Endothelial cell (in vitro differentiated cells): ENCODE measurements at regions not wholly inside any gene's neighbourhood (a gene's known extent, or its start where the extent isn't known, plus 50 kb on each side); places are given as distances from the start of the nearest gene placed in this dataset.

Experiments
- DNase-seq: peaks from one replicate; pipeline ENCODE4 v3.0.0; 2021; ENCODE audit warnings: low spot score
- H3K27ac Mint-ChIP-seq: one replicate; pipeline ENCODE4 v1.8.0; 2021; ENCODE audit warnings: mixed read lengths, inconsistent platforms; ENCODE audit not compliant: unreplicated experiment
- H3K27me3 Mint-ChIP-seq: one replicate; pipeline ENCODE4 v1.8.0; 2021; ENCODE audit warnings: mild to moderate bottlenecking, moderate library complexity, mixed read lengths, inconsistent platforms; ENCODE audit not compliant: unreplicated experiment
- H3K36me3 Mint-ChIP-seq: one replicate; pipeline ENCODE4 v1.8.0; 2021; ENCODE audit warnings: mild to moderate bottlenecking, low read depth, mixed read lengths, inconsistent platforms; ENCODE audit not compliant: unreplicated experiment
- H3K4me1 Mint-ChIP-seq: one replicate; pipeline ENCODE4 v1.8.0; 2021; ENCODE audit warnings: mild to moderate bottlenecking, mixed read lengths, inconsistent platforms; ENCODE audit not compliant: unreplicated experiment
- H3K4me3 Mint-ChIP-seq: one replicate; pipeline ENCODE4 v1.8.0; 2021; ENCODE audit warnings: mild to moderate bottlenecking, mixed read lengths, inconsistent platforms; ENCODE audit not compliant: unreplicated experiment
- H3K9me3 Mint-ChIP-seq: one replicate; pipeline ENCODE4 v1.8.0; 2021; ENCODE audit warnings: mixed read lengths, inconsistent platforms; ENCODE audit not compliant: unreplicated experiment
- TF ChIP-seq, protein P1 (sequence below): fragments of 200-600 bp; sonication (generic); IDR thresholded peaks from one replicate; pipeline ENCODE4 v1.5.0; 2021; ENCODE audit warnings: antibody characterized with exemption; ENCODE audit not compliant: unreplicated experiment

DNA sequence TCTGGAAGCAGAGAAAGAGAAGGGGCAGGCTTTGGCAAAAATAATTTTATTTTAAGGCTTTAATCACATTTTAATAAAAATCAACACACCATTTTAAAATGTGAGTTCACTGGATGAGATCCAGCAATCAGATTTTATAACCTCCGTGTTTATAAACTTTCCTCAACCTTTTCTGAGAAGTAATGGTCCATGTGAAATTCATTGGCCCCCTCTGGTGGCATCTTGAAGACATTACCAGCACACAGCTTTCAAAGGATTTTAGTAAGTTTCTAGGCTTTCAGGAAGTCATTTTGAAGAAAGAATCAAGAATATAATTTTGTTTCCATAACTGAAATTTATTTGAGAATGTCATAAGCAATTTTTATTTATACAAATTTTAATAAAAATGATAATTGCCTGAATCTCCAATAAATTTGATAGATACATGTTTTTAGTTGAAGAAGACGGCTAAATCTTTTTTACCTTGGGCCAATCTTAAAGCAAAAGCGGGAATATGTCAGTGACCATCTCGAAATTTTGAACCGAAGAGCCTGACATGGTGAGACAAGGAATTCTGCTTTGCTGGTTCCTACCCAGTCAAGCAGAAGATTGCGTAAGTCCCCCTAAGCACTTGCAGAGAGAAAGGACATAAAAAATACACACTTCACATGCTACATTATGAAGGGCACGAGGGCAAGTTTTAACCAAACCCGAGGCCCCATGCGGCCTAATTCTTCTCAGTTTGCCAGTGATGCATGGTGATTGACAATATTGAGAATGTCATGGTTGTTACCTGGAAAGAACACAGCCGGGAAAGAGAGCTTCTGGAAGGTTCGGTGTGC is 128.4 kb upstream of the CBLN2 start:
- H3K27ac Mint-ChIP-seq, result no peak overlapping the region
- no peaks in the 10 kb centered on the region for H3K9me3 Mint-ChIP-seq
- H3K4me1 Mint-ChIP-seq, result no peaks in the 10 kb centered on the region
- H3K27me3 Mint-ChIP-seq, result no peaks in the 10 kb centered on the region
- H3K36me3 Mint-ChIP-seq, result no peaks in the 10 kb centered on the region
- TF ChIP-seq, protein P1, sequence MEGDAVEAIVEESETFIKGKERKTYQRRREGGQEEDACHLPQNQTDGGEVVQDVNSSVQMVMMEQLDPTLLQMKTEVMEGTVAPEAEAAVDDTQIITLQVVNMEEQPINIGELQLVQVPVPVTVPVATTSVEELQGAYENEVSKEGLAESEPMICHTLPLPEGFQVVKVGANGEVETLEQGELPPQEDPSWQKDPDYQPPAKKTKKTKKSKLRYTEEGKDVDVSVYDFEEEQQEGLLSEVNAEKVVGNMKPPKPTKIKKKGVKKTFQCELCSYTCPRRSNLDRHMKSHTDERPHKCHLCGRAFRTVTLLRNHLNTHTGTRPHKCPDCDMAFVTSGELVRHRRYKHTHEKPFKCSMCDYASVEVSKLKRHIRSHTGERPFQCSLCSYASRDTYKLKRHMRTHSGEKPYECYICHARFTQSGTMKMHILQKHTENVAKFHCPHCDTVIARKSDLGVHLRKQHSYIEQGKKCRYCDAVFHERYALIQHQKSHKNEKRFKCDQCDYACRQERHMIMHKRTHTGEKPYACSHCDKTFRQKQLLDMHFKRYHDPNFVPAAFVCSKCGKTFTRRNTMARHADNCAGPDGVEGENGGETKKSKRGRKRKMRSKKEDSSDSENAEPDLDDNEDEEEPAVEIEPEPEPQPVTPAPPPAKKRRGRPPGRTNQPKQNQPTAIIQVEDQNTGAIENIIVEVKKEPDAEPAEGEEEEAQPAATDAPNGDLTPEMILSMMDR, result peak; percentile 87
- H3K4me3 Mint-ChIP-seq, result no peak overlapping the region
- peak; percentile 16 for DNase-seq

DNA sequence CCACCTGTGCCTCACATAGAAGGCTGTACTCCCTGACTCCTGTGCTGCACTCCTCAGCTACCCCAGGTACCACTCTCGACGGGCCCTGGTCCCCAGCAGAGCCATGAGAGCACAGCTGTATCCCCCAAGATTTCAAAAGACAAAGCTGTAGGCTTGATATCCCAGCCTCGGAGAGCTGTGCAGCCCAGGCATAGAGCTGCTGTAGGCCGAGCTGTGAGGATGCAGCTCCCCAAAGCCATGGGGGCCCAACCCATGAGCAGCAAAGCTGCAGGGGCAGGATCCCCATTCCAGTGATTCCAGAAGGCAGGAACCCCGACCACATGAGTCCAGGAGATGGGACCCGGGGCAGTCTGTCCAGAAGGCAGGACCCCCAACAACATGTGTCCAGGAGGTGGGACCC is 123.8 kb upstream of the CBLN2 start:
- no peak overlapping the region for H3K27ac Mint-ChIP-seq

DNA sequence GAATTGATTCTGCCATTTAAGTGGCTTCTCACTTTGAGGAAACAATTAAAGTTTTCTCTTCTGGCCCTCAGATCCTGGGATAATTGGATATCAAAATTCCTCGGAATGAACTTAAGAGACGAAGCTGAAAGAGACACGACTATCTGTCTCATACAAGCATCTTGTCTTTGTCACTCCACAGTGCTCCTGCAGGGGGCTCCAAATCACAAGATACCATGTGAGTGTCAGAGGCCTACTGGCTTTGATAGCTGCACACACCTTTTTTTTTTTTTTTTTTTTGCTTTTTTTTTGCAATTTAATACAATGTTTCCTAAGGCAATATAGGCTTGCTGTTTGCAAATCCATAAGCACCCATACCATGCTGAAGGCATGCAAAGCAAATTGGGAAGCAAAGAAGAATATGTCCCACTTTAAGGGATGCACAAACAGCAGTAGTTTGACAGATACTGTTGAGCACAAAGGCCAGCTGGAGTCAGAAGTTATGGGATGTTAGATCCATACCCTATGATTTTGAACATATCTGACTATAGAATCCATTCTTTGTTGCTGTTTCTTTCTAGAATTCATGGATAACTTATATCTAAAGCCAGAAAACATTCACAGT is 109.0 kb upstream of the CBLN2 start:
- Mint-ChIP-seq H3K4me1 (no peaks in the 10 kb centered on the region), H3K4me3 (no peak overlapping the region), H3K9me3 (no peaks in the 10 kb centered on the region), H3K27me3 (no peaks in the 10 kb centered on the region), H3K27ac (no peak overlapping the region), H3K36me3 (no peaks in the 10 kb centered on the region)
- TF ChIP-seq, protein P1, result peak; percentile 49
- DNase-seq, result peak; percentile 69

More for the DNA sequence above, 123.8 kb upstream of the CBLN2 start:
- no peak overlapping the region for H3K4me3 Mint-ChIP-seq
- no peaks in the 10 kb centered on the region for H3K9me3 Mint-ChIP-seq
- no peaks in the 10 kb centered on the region for H3K27me3 Mint-ChIP-seq
- no peaks in the 10 kb centered on the region for H3K4me1 Mint-ChIP-seq
- no peak for DNase-seq
- TF ChIP-seq, protein P1, result no peak
- no peaks in the 10 kb centered on the region for H3K36me3 Mint-ChIP-seq

GRCh38 chr18:72651033-72651432 is 106.9 kb upstream of the CBLN2 start:
- H3K4me3 Mint-ChIP-seq, result no peak overlapping the region
- no peaks in the 10 kb centered on the region for H3K4me1 Mint-ChIP-seq
- TF ChIP-seq, protein P1, result no peak
- H3K27me3 Mint-ChIP-seq, result no peaks in the 10 kb centered on the region
- no peaks in the 10 kb centered on the region for H3K36me3 Mint-ChIP-seq
- no peak overlapping the region for H3K27ac Mint-ChIP-seq
- no peak for DNase-seq
- no peaks in the 10 kb centered on the region for H3K9me3 Mint-ChIP-seq

- TF ChIP-seq, protein P1, result no peak
- no peak overlapping the region for H3K4me3 Mint-ChIP-seq
- DNase-seq, result no peak
- no peaks in the 10 kb centered on the region for H3K4me1 Mint-ChIP-seq
- no peaks in the 10 kb centered on the region for H3K27me3 Mint-ChIP-seq
- no peaks in the 10 kb centered on the region for H3K36me3 Mint-ChIP-seq
- no peaks in the 10 kb centered on the region for H3K9me3 Mint-ChIP-seq
- no peak overlapping the region for H3K27ac Mint-ChIP-seq
Measured at GRCh38 chr18:72648481-72648960, 104.4 kb upstream of the CBLN2 start.
